ENCODE measurements at regions not wholly inside any gene's neighbourhood (a gene's known extent, or its start where the extent isn't known, plus 50 kb on each side); places are given as distances from the start of the nearest gene placed in this dataset.

DNA sequence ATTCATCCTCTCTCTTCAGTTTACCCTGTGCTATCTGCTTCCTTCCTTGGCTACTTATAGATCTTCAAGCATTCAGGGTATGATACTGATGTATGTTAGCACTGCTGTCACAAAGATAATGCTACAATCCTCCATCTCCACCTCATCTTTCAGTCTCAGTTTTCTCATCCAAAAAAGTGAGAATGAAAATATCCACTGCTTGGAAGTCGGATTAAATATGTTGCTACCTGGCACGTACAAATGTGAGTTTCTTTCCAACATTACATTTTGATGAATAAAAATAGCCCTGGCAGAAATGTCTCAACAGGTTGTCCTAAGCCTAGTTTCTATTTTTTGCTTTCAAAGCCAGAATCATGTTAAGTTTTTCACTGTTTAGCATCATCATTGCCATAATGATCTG lies 149.9 kb downstream of the PTPN11 start:
- TF ChIP-seq, protein P1, sequence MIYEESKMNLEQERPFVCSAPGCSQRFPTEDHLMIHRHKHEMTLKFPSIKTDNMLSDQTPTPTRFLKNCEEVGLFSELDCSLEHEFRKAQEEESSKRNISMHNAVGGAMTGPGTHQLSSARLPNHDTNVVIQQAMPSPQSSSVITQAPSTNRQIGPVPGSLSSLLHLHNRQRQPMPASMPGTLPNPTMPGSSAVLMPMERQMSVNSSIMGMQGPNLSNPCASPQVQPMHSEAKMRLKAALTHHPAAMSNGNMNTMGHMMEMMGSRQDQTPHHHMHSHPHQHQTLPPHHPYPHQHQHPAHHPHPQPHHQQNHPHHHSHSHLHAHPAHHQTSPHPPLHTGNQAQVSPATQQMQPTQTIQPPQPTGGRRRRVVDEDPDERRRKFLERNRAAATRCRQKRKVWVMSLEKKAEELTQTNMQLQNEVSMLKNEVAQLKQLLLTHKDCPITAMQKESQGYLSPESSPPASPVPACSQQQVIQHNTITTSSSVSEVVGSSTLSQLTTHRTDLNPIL (CRISPR knock-in tag; IDR thresholded peaks at IDR 0.05; ENCODE audit: low read depth), result no peak
- no peak for TF ChIP-seq ZFP3 (CRISPR knock-in tag; IDR thresholded peaks at IDR 0.05)
- no peak for TF ChIP-seq RARB (CRISPR knock-in tag; IDR thresholded peaks at IDR 0.05)
- TF ChIP-seq, protein P2, sequence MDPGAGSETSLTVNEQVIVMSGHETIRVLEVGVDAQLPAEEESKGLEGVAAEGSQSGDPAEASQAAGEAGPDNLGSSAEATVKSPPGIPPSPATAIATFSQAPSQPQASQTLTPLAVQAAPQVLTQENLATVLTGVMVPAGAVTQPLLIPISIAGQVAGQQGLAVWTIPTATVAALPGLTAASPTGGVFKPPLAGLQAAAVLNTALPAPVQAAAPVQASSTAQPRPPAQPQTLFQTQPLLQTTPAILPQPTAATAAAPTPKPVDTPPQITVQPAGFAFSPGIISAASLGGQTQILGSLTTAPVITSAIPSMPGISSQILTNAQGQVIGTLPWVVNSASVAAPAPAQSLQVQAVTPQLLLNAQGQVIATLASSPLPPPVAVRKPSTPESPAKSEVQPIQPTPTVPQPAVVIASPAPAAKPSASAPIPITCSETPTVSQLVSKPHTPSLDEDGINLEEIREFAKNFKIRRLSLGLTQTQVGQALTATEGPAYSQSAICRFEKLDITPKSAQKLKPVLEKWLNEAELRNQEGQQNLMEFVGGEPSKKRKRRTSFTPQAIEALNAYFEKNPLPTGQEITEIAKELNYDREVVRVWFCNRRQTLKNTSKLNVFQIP (CRISPR knock-in tag; IDR thresholded peaks at IDR 0.05; ENCODE audit: borderline replicate concordance, low read depth), result no peak
- TF ChIP-seq ZNF8 (CRISPR knock-in tag; IDR thresholded peaks at IDR 0.05), result no peak
- TF ChIP-seq PATZ1 (CRISPR knock-in tag; IDR thresholded peaks at IDR 0.05; ENCODE audit: borderline replicate concordance), result no peak
- no peak for TF ChIP-seq PPARA (CRISPR knock-in tag; IDR thresholded peaks at IDR 0.05; ENCODE audit: borderline replicate concordance)
- TF ChIP-seq GLIS3 (CRISPR knock-in tag; IDR thresholded peaks at IDR 0.05), result no peak
- no peak for TF ChIP-seq TSHZ2 (CRISPR knock-in tag; IDR thresholded peaks at IDR 0.05)
- no peak for TF ChIP-seq ESRRG (CRISPR knock-in tag; IDR thresholded peaks at IDR 0.05)
- no peak for TF ChIP-seq TOX (CRISPR knock-in tag; IDR thresholded peaks at IDR 0.05; ENCODE audit: borderline replicate concordance)
- no peak for TF ChIP-seq ARNTL (CRISPR knock-in tag; IDR thresholded peaks at IDR 0.05; ENCODE audit: borderline replicate concordance, low read depth)

All from SK-N-SH treated with all-trans-retinoic acid at 6 μM for 48 hours (cell line).